Upper lobe of right lung (tissue), 1 donor: ENCODE measurements at regions not wholly inside any gene's neighbourhood (a gene's known extent, or its start where the extent isn't known, plus 50 kb on each side); places are given as distances from the start of the nearest gene placed in this dataset.

Experiments used
- ATAC-seq: fragments of 200-7000 bp; cut with Tn5 transposase; one replicate; pipeline ENCODE4 v1.9.1; 2020; ENCODE audit warnings: mild to moderate bottlenecking, moderate library complexity
- DNase-seq: peaks from one replicate; pipeline ENCODE4 v3.0.0-alpha.2; 2020
- H3K27ac ChIP-seq: fragments of 200-600 bp; one replicate; pipeline ENCODE4 v1.8.0; 2022
- H3K27me3 ChIP-seq: fragments of 200-600 bp; one replicate; pipeline ENCODE4 v1.8.0; 2022; ENCODE audit warnings: mild to moderate bottlenecking
- H3K36me3 ChIP-seq: fragments of 200-600 bp; one replicate; pipeline ENCODE4 v1.8.0; 2022
- H3K4me1 ChIP-seq: fragments of 200-600 bp; one replicate; pipeline ENCODE4 v1.8.0; 2022
- H3K4me3 ChIP-seq: fragments of 200-600 bp; one replicate; pipeline ENCODE4 v1.8.0; 2022; ENCODE audit warnings: mild to moderate bottlenecking
- H3K9me3 ChIP-seq: fragments of 200-600 bp; one replicate; pipeline ENCODE4 v1.8.0; 2022
- intact Hi-C: fragments of 100-400 bp; cut with DNase I; formaldehyde crosslinking; loops from one replicate; pipeline ENCODE4 v1.11.0; 2022
- TF ChIP-seq, protein P1 (sequence below): fragments of 200-600 bp; IDR thresholded peaks from one replicate; pipeline ENCODE4 v1.8.0; 2022; ENCODE audit warnings: antibody characterized with exemption
- donor health status: DM: no; HTN: yes; CAD: no; lungs with severe emphysema.

DNA sequence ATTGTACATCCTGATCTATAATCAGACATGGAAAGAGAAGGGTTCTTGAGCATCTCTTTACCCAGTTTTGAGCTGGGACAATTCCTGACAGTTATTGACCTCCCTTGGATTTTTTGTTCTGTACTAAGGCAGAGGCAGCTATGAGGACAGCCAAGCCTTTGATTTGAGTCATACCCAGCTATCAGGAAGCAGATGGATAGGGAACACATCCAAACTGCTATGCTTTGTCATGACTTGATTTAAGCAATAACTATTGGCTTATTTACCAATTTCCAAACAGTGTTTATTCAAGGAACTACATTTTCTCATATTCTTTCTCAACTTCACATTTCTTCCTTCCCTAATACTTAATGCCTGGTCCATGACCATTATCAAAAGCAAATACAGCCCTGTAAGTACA lies 396.4 kb upstream of the STEAP1 start:
- Histone ChIP-seq H3K36me3 (no peaks in the 10 kb centered on the region), H3K4me1 (no peaks in the 10 kb centered on the region), H3K9me3 (no peaks in the 10 kb centered on the region), H3K27me3 (no peaks in the 10 kb centered on the region), H3K4me3 (no peak overlapping the region), H3K27ac (no peak overlapping the region)
- TF ChIP-seq, protein P1, sequence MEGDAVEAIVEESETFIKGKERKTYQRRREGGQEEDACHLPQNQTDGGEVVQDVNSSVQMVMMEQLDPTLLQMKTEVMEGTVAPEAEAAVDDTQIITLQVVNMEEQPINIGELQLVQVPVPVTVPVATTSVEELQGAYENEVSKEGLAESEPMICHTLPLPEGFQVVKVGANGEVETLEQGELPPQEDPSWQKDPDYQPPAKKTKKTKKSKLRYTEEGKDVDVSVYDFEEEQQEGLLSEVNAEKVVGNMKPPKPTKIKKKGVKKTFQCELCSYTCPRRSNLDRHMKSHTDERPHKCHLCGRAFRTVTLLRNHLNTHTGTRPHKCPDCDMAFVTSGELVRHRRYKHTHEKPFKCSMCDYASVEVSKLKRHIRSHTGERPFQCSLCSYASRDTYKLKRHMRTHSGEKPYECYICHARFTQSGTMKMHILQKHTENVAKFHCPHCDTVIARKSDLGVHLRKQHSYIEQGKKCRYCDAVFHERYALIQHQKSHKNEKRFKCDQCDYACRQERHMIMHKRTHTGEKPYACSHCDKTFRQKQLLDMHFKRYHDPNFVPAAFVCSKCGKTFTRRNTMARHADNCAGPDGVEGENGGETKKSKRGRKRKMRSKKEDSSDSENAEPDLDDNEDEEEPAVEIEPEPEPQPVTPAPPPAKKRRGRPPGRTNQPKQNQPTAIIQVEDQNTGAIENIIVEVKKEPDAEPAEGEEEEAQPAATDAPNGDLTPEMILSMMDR, result no peak
- no peak for DNase-seq
- intact Hi-C loops, result no loop called here
- ATAC-seq, result no peak

DNA sequence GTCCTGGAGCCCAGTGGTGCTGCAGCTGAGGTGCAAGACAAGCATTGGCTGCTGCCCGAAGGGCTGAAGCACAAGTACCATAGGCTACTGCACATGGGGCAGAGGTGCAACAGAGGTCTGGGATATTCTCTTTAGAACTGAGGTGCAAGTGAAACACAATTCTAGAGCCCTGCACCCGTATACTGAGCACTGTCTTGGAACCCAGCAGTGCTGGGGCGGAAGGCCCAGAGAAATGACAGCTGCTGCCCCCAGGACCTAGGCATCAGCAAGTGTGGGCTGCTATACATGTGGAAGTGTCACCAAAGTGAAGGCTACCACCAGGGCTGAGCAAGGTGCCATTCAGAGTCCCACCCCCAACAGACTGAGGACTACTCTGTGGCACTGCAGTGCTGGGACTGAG lies 393.6 kb upstream of the STEAP1 start:
- no peaks in the 10 kb centered on the region for H3K27me3 ChIP-seq
- H3K4me3 ChIP-seq, result no peak overlapping the region
- H3K36me3 ChIP-seq, result no peaks in the 10 kb centered on the region
- TF ChIP-seq, protein P1, result no peak
- H3K4me1 ChIP-seq, result no peaks in the 10 kb centered on the region
- intact Hi-C loops, result no loop called here
- ATAC-seq (peak; percentile 30), DNase-seq (peak; percentile 43)
- no peak overlapping the region for H3K27ac ChIP-seq
- no peaks in the 10 kb centered on the region for H3K9me3 ChIP-seq

DNA sequence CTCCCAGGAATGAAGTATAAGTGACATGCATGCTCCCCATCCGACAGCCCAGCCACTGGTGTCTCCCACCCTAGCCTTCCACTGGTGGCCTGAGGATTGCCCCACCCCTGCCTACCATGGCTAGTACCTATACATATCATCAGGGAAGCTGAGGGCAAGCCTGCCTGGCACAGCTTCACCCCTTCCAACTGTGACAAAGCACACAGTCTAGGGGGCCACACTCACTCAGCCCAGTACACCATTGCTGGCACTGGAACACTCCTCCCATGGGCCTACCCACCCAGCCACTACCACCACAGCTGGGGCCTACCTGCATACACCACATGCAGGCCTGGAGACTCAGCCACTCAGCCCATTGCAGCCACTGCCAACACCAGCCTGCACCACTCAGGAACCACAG lies 393.1 kb upstream of the STEAP1 start:
- intact Hi-C loops, result no loop called here
- Histone ChIP-seq H3K4me3 (no peak overlapping the region), H3K4me1 (no peaks in the 10 kb centered on the region), H3K36me3 (no peaks in the 10 kb centered on the region), H3K9me3 (no peaks in the 10 kb centered on the region), H3K27me3 (no peaks in the 10 kb centered on the region), H3K27ac (no peak overlapping the region)
- DNase-seq (peak; percentile 50), ATAC-seq (peak; percentile 54)
- TF ChIP-seq, protein P1, result no peak

DNA sequence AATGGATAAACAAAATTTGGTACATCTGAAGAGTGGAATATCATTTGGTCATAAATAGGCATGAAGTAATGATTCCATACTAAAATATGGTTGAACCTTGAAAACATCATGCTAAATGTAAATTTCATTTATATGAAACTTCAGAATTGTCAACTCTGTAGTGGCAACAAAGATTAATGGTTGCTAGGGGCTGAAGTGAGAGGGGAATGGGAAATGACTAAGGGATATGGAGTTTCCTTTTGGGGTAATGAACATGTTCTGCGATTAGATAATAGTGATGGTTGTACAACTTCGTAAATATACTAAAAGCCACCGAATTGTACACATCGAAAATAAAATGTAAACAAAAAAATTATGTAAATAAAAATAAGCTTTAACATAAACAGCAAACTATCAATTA lies 384.1 kb upstream of the STEAP1 start:
- H3K4me1 ChIP-seq, result no peaks in the 10 kb centered on the region
- intact Hi-C loops, result no loop called here
- no peaks in the 10 kb centered on the region for H3K27me3 ChIP-seq
- H3K36me3 ChIP-seq, result no peaks in the 10 kb centered on the region
- H3K4me3 ChIP-seq, result no peak overlapping the region
- no peaks in the 10 kb centered on the region for H3K9me3 ChIP-seq
- DNase-seq, result no peak
- TF ChIP-seq, protein P1, result no peak
- H3K27ac ChIP-seq, result no peak overlapping the region
- ATAC-seq, result no peak

DNA sequence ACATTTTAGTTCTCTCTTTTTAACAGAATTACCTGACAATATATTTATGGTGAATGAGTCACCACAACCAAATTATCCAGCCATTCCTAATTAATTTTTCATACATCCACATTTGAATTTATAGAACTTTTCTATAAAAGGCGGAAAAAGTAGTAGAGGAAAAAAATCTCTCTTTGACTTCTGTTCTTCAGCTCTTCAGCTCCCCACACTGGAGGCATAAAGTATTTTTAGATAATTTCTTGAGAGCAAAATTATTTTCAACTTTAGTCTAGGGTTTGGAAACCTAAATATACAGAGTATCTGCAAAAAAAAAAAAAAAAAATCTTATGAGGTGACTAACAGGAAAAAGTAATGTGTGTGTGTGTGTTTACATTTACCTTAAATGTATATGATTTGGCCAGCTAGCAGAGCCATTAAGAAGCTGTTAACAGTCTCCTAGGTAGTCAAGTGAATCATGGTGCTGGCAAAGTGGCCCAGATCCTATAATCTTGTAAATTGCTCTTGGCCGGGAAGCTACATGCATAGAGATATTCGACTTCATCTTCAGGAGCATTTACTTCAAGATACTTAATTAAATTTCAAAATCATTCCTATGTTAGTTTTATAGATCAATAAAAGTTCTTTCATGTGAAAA lies 383.1 kb upstream of the STEAP1 start:
- Histone ChIP-seq H3K4me3 (no peak overlapping the region), H3K27ac (no peak overlapping the region), H3K9me3 (no peaks in the 10 kb centered on the region), H3K36me3 (no peaks in the 10 kb centered on the region), H3K4me1 (no peaks in the 10 kb centered on the region), H3K27me3 (no peaks in the 10 kb centered on the region)
- no peak for DNase-seq
- ATAC-seq, result no peak
- TF ChIP-seq, protein P1, result no peak
- intact Hi-C loops, result no loop called here

DNA sequence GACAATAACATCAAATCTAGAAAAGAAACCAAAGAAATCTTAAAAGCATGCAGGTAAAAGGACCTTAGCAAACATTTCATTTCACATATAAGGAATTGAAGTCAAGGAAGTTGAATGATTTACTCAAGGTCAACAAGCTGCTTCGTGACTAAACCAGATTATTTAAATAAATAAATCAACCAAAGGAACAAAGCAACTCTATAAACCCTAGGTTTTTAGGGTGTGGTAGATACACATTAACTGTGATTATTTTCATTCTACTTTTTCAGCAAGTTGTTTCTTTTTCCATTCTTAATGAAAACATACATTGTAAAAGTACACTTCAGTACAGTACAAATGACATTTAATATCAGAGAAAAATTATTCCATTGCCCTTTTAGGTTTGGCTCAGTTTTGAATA lies 382.0 kb upstream of the STEAP1 start:
- Histone ChIP-seq H3K9me3 (no peaks in the 10 kb centered on the region), H3K4me1 (no peaks in the 10 kb centered on the region), H3K36me3 (no peaks in the 10 kb centered on the region), H3K27me3 (no peaks in the 10 kb centered on the region), H3K4me3 (no peak overlapping the region), H3K27ac (no peak overlapping the region)
- DNase-seq, result no peak
- TF ChIP-seq, protein P1, result no peak
- ATAC-seq, result no peak
- intact Hi-C loops, result no loop called here
